CD14-positive monocyte (primary cell): ENCODE measurements at regions not wholly inside any gene's neighbourhood (a gene's known extent, or its start where the extent isn't known, plus 50 kb on each side); places are given as distances from the start of the nearest gene placed in this dataset.

ENCODE experiments used
- DNase-seq, 3 donors: peaks; one replicate each; pipeline ENCODE4 v3.0.0-alpha.2; 2011 to 2022
- H2AFZ ChIP-seq: 2 replicates; pipeline ENCODE4 v1.6.0; 2012; ENCODE audit warnings: mild to moderate bottlenecking, low read depth, low read length, inconsistent platforms; ENCODE audit not compliant: insufficient read depth, poor library complexity, severe bottlenecking
- H3K27ac ChIP-seq, 2 donors: 1 replicate in 1 of 2; 2 replicates in 1 of 2; pipeline ENCODE4 v1.5.1; 2012 to 2013; ENCODE audit warnings: low read length in 2 of 2, control low read depth in 1 of 2, inconsistent platforms in 1 of 2, low read depth in 1 of 2, mild to moderate bottlenecking in 1 of 2
- H3K27me3 ChIP-seq, 2 donors: one replicate each; pipeline versions ENCODE4 v1.6.0 to v1.6.1; 2011 to 2013; ENCODE audit warnings: low read length in 2 of 2; ENCODE audit not compliant: control insufficient read depth in 2 of 2, insufficient read depth in 2 of 2
- H3K36me3 ChIP-seq, 2 donors: replicated peaks in 1 of 2; 1 replicate in 1 of 2; 2 replicates in 1 of 2; pipeline versions ENCODE4 v1.5.1 to v1.6.1; 2012 to 2013; ENCODE audit warnings: low read length in 2 of 2, control low read depth in 1 of 2, inconsistent platforms in 1 of 2, mild to moderate bottlenecking in 1 of 2; ENCODE audit not compliant: insufficient read depth in 2 of 2, control insufficient read depth in 1 of 2
- H3K4me1 ChIP-seq, 2 donors: 1 replicate in 1 of 2; 2 replicates in 1 of 2; pipeline versions ENCODE4 v1.5.1 to v1.6.1; 2012 to 2013; ENCODE audit warnings: low read length in 2 of 2, control low read depth in 1 of 2, inconsistent platforms in 1 of 2, mild to moderate bottlenecking in 1 of 2, moderate library complexity in 1 of 2; ENCODE audit not compliant: insufficient read depth in 2 of 2, control insufficient read depth in 1 of 2
- H3K4me2 ChIP-seq: replicated peaks from 2 replicates; pipeline ENCODE3; 2012; ENCODE audit warnings: low read length, moderate library complexity, mild to moderate bottlenecking; ENCODE audit not compliant: poor library complexity, severe bottlenecking; ENCODE audit errors: extremely low read depth
- H3K4me3 ChIP-seq, 3 experiments: fragments of 200-600 bp in 1 of 3; sonication (generic) in 1 of 3; replicated peaks in 1 of 3; 1 replicate in 2 of 3; 2 replicates in 1 of 3; pipeline ENCODE4 v1.5.1; 2011 to 2013; ENCODE audit warnings: low read length in 3 of 3, mild to moderate bottlenecking in 3 of 3, control low read depth in 2 of 3, low read depth in 2 of 3, inconsistent platforms in 1 of 3, moderate library complexity in 1 of 3
- H3K79me2 ChIP-seq: 2 replicates; pipeline ENCODE4 v1.6.0; 2012; ENCODE audit warnings: mild to moderate bottlenecking, control low read depth, inconsistent platforms, low read length, moderate library complexity; ENCODE audit not compliant: insufficient read depth
- H3K9ac ChIP-seq: 2 replicates; pipeline ENCODE4 v1.6.0; 2017; ENCODE audit warnings: low read length, mild to moderate bottlenecking; ENCODE audit not compliant: insufficient read depth, poor library complexity, severe bottlenecking
- H3K9me3 ChIP-seq, 2 donors: replicated peaks in 1 of 2; 1 replicate in 1 of 2; 2 replicates in 1 of 2; pipeline versions ENCODE4 v1.5.1 to v1.6.1; 2012 to 2013; ENCODE audit warnings: low read length in 2 of 2, control low read depth in 1 of 2; ENCODE audit not compliant: control insufficient read depth in 1 of 2, insufficient read depth in 1 of 2
- H4K20me1 ChIP-seq: 2 replicates; pipeline ENCODE4 v1.6.0; 2012; ENCODE audit warnings: mild to moderate bottlenecking, low read length, control low read depth, moderate library complexity; ENCODE audit not compliant: insufficient read depth
- H3K27ac Mint-ChIP-seq, 7 donors: one replicate each; pipeline ENCODE4 v1.8.0; 2020; ENCODE audit warnings: mild to moderate bottlenecking in 7 of 7, mixed read lengths in 7 of 7, moderate library complexity in 6 of 7, inconsistent platforms in 2 of 7
- H3K27me3 Mint-ChIP-seq, 3 donors: one replicate each; pipeline ENCODE4 v1.8.0; 2021 to 2022; ENCODE audit warnings: low read depth in 3 of 3, mild to moderate bottlenecking in 3 of 3, mixed read lengths in 3 of 3, moderate library complexity in 3 of 3, inconsistent platforms in 1 of 3
- H3K36me3 Mint-ChIP-seq, 2 donors: one replicate each; pipeline ENCODE4 v1.8.0; 2020; ENCODE audit warnings: mixed read lengths in 2 of 2, inconsistent platforms in 1 of 2, mild to moderate bottlenecking in 1 of 2
- H3K4me1 Mint-ChIP-seq: one replicate; pipeline ENCODE4 v1.8.0; 2020; ENCODE audit warnings: mild to moderate bottlenecking, mixed read lengths
- H3K4me3 Mint-ChIP-seq, 2 donors: one replicate each; pipeline ENCODE4 v1.8.0; 2020; ENCODE audit warnings: mild to moderate bottlenecking in 2 of 2, mixed read lengths in 2 of 2, moderate library complexity in 1 of 2
- H3K9me3 Mint-ChIP-seq, 7 donors: one replicate each; pipeline ENCODE4 v1.8.0; 2020 to 2022; ENCODE audit warnings: mixed read lengths in 7 of 7, mild to moderate bottlenecking in 6 of 7, moderate library complexity in 6 of 7, inconsistent platforms in 2 of 7
- CTCF ChIP-seq: fragments of 200-600 bp; IDR thresholded peaks from one replicate; pipeline ENCODE4 v1.8.0; 2022; ENCODE audit warnings: antibody characterized with exemption, mild to moderate bottlenecking
- WGBS: methylation state at CpG from one replicate; pipeline ENCODE4 v1.1.5; 2013; ENCODE audit warnings: missing lambda C conversion rate; ENCODE audit not compliant: insufficient coverage; 5-methylcytosine and 5-hydroxymethylcytosine counted together
- intact Hi-C, 2 donors: fragments of 100-400 bp; cut with micrococcal nuclease; formaldehyde crosslinking; loops; one replicate each; pipeline versions ENCODE4 v1.15.0 to v1.15.1; 2023

- H3K4me3 Mint-ChIP-seq, result no peak overlapping the region
- H3K4me3 ChIP-seq, result no peak overlapping the region
- WGBS, result no CpG with 5 or more reads among the region's 5 CpGs
- DNase-seq, result no peak
- H3K27me3 Mint-ChIP-seq, result peaks cover 0 to 3% (median 0%) of the 10 kb centered on the region in 3 donors
- no peaks in the 10 kb centered on the region for H4K20me1 ChIP-seq
- no peaks in the 10 kb centered on the region for H3K9me3 ChIP-seq
- no peak overlapping the region for H3K27ac ChIP-seq
- no peaks in the 10 kb centered on the region for H3K36me3 Mint-ChIP-seq
- H3K79me2 ChIP-seq, result no peaks in the 10 kb centered on the region
- no peak overlapping the region for H3K9ac ChIP-seq
- H3K27ac Mint-ChIP-seq, result no peak overlapping the region
- no peak overlapping the region for H3K4me2 ChIP-seq
- no peaks in the 10 kb centered on the region for H3K36me3 ChIP-seq
- no peak for TF ChIP-seq CTCF
- intact Hi-C loops, result no loop called here
- no peaks in the 10 kb centered on the region for H3K4me1 ChIP-seq
- H3K9me3 Mint-ChIP-seq, result peaks cover 0 to 2% (median 0%) of the 10 kb centered on the region in 7 donors
- H2AFZ ChIP-seq, result no peak overlapping the region
- no peaks in the 10 kb centered on the region for H3K4me1 Mint-ChIP-seq
- no peaks in the 10 kb centered on the region for H3K27me3 ChIP-seq
These were observed 220.0 kb downstream of the KIF20B start for GRCh38 chr10:89921403-89921802.

- H3K4me2 ChIP-seq, result no peak overlapping the region
- no peaks in the 10 kb centered on the region for H3K79me2 ChIP-seq
- no peaks in the 10 kb centered on the region for H3K9me3 ChIP-seq
- no peak for TF ChIP-seq CTCF
- H4K20me1 ChIP-seq, result no peaks in the 10 kb centered on the region
- H3K36me3 ChIP-seq, result no peaks in the 10 kb centered on the region
- intact Hi-C loops, result no loop called here
- H3K4me1 Mint-ChIP-seq, result no peaks in the 10 kb centered on the region
- H3K36me3 Mint-ChIP-seq, result no peaks in the 10 kb centered on the region
- H3K27ac Mint-ChIP-seq, result no peak overlapping the region
- no peak overlapping the region for H3K27ac ChIP-seq
- H3K27me3 ChIP-seq, result no peaks in the 10 kb centered on the region
- H3K27me3 Mint-ChIP-seq, result peaks cover 0 to 3% (median 0%) of the 10 kb centered on the region in 3 donors
- WGBS, result no CpG with 5 or more reads among the region's 1 CpG
- no peak overlapping the region for H3K4me3 Mint-ChIP-seq
- no peaks in the 10 kb centered on the region for H3K4me1 ChIP-seq
- no peak for DNase-seq
- H3K9me3 Mint-ChIP-seq, result peaks cover 0 to 3% (median 0%) of the 10 kb centered on the region in 7 donors
- no peak overlapping the region for H2AFZ ChIP-seq
- H3K4me3 ChIP-seq, result no peak overlapping the region
- no peak overlapping the region for H3K9ac ChIP-seq
These were observed 222.3 kb downstream of the KIF20B start for GRCh38 chr10:89923661-89924060.
